Nephron progenitor cell (in vitro differentiated cells): ENCODE measurements at regions not wholly inside any gene's neighbourhood (a gene's known extent, or its start where the extent isn't known, plus 50 kb on each side); places are given as distances from the start of the nearest gene placed in this dataset.

Experiments
- DNase-seq: peaks from one replicate; pipeline ENCODE4 v3.0.0; 2021
- H3K27ac Mint-ChIP-seq: 2 replicates; pipeline ENCODE4 v1.8.0; 2021; ENCODE audit warnings: mild to moderate bottlenecking, moderate library complexity, mixed read lengths
- H3K27me3 Mint-ChIP-seq: 2 replicates; pipeline ENCODE4 v1.8.0; 2021; ENCODE audit warnings: mild to moderate bottlenecking, low read depth, mixed read lengths; ENCODE audit not compliant: poor library complexity
- H3K36me3 Mint-ChIP-seq: 2 replicates; pipeline ENCODE4 v1.8.0; 2021; ENCODE audit warnings: low read depth, mixed read lengths
- H3K4me1 Mint-ChIP-seq: 2 replicates; pipeline ENCODE4 v1.8.0; 2021; ENCODE audit warnings: mixed read lengths
- H3K4me3 Mint-ChIP-seq: 2 replicates; pipeline ENCODE4 v1.8.0; 2021; ENCODE audit warnings: mild to moderate bottlenecking, moderate library complexity, mixed read lengths
- H3K9me3 Mint-ChIP-seq: 2 replicates; pipeline ENCODE4 v1.8.0; 2021; ENCODE audit warnings: mild to moderate bottlenecking, moderate library complexity, mixed read lengths
- TF ChIP-seq, protein P1 (sequence below): fragments of 200-600 bp; sonication (generic); IDR thresholded peaks from 2 replicates; pipeline ENCODE4 v1.5.0; 2021; ENCODE audit warnings: antibody characterized with exemption

DNA sequence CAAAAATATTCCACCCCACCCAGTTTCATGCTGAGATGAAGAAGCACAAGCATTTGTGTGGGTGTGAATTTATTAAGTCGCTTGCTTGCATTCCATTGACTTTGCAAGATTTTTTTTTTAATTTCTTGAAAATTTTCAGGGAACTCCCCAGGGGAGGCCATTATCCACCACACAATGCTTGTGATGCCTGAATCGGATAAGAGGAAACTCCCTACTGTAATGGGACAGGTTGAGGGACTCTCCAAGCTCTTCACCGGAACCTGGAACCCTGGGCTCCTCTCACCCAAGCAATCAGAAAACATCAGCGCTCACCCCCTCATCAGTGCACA, 153.6 kb upstream of the ZMIZ1 start:
- H3K4me3 Mint-ChIP-seq, result no peak overlapping the region
- no peaks in the 10 kb centered on the region for H3K36me3 Mint-ChIP-seq
- H3K27me3 Mint-ChIP-seq, result peaks cover 49% of the 10 kb centered on the region
- TF ChIP-seq, protein P1, sequence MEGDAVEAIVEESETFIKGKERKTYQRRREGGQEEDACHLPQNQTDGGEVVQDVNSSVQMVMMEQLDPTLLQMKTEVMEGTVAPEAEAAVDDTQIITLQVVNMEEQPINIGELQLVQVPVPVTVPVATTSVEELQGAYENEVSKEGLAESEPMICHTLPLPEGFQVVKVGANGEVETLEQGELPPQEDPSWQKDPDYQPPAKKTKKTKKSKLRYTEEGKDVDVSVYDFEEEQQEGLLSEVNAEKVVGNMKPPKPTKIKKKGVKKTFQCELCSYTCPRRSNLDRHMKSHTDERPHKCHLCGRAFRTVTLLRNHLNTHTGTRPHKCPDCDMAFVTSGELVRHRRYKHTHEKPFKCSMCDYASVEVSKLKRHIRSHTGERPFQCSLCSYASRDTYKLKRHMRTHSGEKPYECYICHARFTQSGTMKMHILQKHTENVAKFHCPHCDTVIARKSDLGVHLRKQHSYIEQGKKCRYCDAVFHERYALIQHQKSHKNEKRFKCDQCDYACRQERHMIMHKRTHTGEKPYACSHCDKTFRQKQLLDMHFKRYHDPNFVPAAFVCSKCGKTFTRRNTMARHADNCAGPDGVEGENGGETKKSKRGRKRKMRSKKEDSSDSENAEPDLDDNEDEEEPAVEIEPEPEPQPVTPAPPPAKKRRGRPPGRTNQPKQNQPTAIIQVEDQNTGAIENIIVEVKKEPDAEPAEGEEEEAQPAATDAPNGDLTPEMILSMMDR, result no peak
- no peak overlapping the region for H3K27ac Mint-ChIP-seq
- no peak for DNase-seq
- H3K4me1 Mint-ChIP-seq, result peaks cover 57% of the 10 kb centered on the region
- H3K9me3 Mint-ChIP-seq, result no peaks in the 10 kb centered on the region

DNA sequence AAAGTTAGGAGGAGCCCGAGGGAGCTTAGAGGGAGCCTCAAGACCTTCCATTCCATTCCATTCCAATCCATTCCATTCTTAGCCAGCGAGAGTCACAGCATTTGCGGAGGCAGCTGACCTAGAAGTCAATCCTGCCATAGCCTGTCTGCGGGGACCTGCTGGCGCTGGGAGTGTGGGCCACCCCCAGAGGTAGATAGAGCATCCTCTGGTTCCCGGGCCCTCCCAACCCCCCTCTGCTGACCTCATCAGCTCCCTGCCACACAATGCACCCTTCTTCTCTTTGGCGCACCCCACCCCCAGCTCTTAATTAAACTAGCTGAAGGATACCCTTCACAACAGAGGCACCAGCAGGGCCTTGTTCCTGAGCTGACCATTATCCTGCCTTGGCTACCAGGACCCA, 152.5 kb upstream of the ZMIZ1 start:
- Mint-ChIP-seq H3K36me3 (no peaks in the 10 kb centered on the region), H3K4me1 (peaks cover 59% of the 10 kb centered on the region), H3K9me3 (no peaks in the 10 kb centered on the region), H3K27ac (no peak overlapping the region), H3K4me3 (no peak overlapping the region), H3K27me3 (peaks cover 47% of the 10 kb centered on the region)
- no peak for DNase-seq
- TF ChIP-seq, protein P1, result no peak

DNA sequence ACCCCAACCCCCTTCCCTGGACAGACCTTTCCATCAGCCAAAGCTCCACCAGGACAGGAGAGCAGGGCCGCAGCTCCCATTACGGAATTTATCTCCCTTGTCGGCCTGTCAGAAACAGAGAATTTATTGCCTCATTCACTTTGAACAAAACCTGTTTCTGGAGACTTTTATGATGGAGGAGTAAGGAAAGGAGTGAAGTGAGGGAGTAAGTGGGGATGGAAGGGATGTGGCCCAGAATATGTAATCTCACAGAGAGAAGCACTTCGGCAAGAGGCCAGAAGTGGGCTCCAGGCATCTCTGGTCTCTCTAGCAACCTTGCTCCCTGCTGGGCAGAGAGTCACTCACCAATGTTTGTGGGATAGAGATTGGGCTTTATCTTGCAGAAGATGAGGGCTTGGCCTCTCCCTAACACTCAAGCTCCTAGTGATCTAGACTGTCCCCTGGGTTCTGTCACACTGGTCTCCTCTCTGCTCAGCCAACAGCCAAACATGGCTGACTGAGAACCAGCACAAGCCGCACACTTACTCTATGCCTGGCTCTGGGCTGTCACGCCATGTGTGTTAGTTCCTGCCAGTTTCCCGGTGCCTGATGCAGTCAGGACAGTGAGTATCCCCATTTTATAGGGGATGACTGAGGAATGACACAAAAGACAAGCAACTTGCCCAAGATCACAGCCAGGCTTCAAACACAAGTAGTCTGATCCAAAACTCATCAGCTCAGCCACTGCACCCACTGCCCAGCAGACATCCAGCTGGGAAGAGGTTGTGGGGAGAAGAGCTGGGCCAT, 149.4 kb upstream of the ZMIZ1 start:
- peak overlapping the region; percentile 19 for H3K4me3 Mint-ChIP-seq
- peak overlapping the region; percentile 50 for H3K27ac Mint-ChIP-seq
- DNase-seq, result peak; percentile 25
- H3K9me3 Mint-ChIP-seq, result no peaks in the 10 kb centered on the region
- peaks cover 23% of the 10 kb centered on the region for H3K27me3 Mint-ChIP-seq
- no peaks in the 10 kb centered on the region for H3K36me3 Mint-ChIP-seq
- TF ChIP-seq, protein P1, result no peak
- H3K4me1 Mint-ChIP-seq, result peaks cover 81% of the 10 kb centered on the region

DNA sequence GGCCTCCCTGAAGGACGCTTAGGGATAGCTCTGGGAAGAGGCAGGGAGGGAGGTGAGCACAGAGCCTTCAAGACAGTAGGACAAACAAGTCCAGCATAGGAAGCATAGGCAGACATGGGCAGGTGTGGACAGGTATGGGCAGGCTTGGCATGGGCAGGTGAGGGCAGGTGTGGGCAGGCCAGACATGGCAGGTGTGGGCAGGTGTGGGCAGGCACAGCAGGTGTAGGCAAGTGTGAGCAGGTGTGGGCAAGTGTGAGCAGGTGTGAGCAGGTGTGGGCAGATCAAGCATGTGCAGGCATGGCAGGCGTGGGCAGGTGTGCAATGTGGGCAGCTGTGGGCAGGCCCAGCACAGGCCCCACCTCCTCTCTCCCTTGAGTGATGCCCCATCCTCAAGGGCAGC, 148.8 kb upstream of the ZMIZ1 start:
- TF ChIP-seq, protein P1, result no peak
- Mint-ChIP-seq H3K36me3 (no peaks in the 10 kb centered on the region), H3K4me3 (no peak overlapping the region), H3K9me3 (no peaks in the 10 kb centered on the region), H3K4me1 (peaks cover 86% of the 10 kb centered on the region), H3K27me3 (peaks cover 18% of the 10 kb centered on the region), H3K27ac (peak overlapping the region; percentile 48)
- DNase-seq, result no peak

DNA sequence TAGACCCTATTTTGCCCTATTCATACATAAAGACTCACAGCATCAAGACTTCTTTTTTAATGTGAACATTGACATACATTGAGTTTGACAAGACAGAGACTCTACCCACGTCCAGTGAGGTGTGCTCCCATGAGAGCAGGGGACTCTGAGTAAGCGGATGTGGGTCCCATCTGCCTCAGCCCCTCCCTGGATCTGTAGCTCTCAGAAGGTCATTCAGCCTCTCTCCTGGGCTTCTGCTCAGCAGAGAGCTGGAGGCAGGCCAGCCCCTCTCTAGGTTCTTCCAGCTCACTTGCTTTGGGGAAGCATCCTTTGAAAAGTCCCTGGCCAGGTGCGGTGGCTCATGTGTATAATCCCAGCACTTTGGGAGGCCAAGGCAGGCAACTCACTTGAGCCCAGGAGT, 146.9 kb upstream of the ZMIZ1 start:
- Mint-ChIP-seq H3K9me3 (no peaks in the 10 kb centered on the region), H3K4me3 (no peak overlapping the region), H3K36me3 (no peaks in the 10 kb centered on the region), H3K27ac (no peak overlapping the region), H3K27me3 (peaks cover 18% of the 10 kb centered on the region), H3K4me1 (peaks cover 93% of the 10 kb centered on the region)
- DNase-seq, result no peak
- TF ChIP-seq, protein P1, result no peak
